ENCODE measurements at regions not wholly inside any gene's neighbourhood (a gene's known extent, or its start where the extent isn't known, plus 50 kb on each side); places are given as distances from the start of the nearest gene placed in this dataset.
"Not testable (repeated sequence)": the region's sequence is repeated elsewhere in the genome, so short reads cannot be mapped to it uniquely, and the experiment has no call there.

DNA sequence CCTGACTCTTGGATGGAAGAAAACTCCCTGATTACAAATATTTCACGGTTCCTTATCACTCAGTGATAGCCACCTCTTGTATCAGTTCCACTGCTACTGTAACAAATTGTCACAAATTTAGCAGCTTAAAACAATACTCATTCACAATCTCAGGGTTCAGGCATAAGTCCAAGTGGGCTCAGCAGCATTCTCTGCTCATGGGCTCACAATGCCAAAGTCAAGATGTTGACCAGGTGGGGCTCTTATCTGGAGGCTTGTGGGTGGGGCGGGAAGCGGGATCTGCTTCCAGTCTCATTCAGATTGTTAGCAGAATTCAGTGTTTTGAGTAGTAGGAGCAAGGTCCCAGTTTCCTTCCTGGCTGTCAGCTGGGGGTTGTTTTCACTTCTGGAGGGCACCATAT is 137.3 kb upstream of the FAM78B start:
- no peaks in the 10 kb centered on the region for H3K36me3 ChIP-seq (ENCODE audit: control insufficient read depth, insufficient read depth, low read length)
- no peak overlapping the region for H3K27ac ChIP-seq (ENCODE audit: low read length)
- no peak overlapping the region for H3K4me3 ChIP-seq (ENCODE audit: low read length)
- WGBS (ENCODE audit: insufficient coverage), result no CpG with 5 or more reads among the region's 3 CpGs
- no peak for DNase-seq
- H3K27me3 ChIP-seq (ENCODE audit: control insufficient read depth, insufficient read depth, low read length), result no peaks in the 10 kb centered on the region
- H3K4me1 ChIP-seq (ENCODE audit: control insufficient read depth, insufficient read depth, low read length), result peaks cover 2% of the 10 kb centered on the region
- H3K9me3 ChIP-seq (replicated peaks; ENCODE audit: control insufficient read depth, low read depth, low read length), result no peaks in the 10 kb centered on the region

DNA sequence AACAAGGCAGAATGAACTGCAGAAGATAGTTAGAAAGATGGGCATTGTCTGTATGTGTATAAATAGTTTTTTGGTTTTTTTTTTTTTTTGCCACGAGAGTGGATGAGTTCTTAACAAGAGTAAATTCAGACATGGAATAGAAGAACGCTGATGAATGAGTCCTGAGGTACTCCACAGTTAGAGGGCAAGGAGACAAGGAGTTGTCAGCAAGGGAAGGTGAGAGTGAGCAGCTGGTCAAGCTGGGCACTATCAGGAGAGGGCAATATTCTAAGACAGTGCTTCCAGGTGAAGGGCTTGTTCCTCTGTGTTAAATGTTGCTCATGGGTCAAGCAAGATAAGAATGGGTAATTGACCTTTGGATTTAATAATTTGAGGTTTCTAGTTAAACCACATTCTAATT is 138.6 kb upstream of the FAM78B start:
- no peak for DNase-seq
- no peaks in the 10 kb centered on the region for H3K36me3 ChIP-seq (ENCODE audit: control insufficient read depth, insufficient read depth, low read length)
- H3K9me3 ChIP-seq (replicated peaks; ENCODE audit: control insufficient read depth, low read depth, low read length), result no peaks in the 10 kb centered on the region
- H3K4me1 ChIP-seq (ENCODE audit: control insufficient read depth, insufficient read depth, low read length), result peaks cover 2% of the 10 kb centered on the region
- no peaks in the 10 kb centered on the region for H3K27me3 ChIP-seq (ENCODE audit: control insufficient read depth, insufficient read depth, low read length)
- 78% methylated on average over 1 of the region's 2 CpGs for WGBS (ENCODE audit: insufficient coverage)
- H3K27ac ChIP-seq (ENCODE audit: low read length), result no peak overlapping the region
- H3K4me3 ChIP-seq (ENCODE audit: low read length), result no peak overlapping the region

DNA sequence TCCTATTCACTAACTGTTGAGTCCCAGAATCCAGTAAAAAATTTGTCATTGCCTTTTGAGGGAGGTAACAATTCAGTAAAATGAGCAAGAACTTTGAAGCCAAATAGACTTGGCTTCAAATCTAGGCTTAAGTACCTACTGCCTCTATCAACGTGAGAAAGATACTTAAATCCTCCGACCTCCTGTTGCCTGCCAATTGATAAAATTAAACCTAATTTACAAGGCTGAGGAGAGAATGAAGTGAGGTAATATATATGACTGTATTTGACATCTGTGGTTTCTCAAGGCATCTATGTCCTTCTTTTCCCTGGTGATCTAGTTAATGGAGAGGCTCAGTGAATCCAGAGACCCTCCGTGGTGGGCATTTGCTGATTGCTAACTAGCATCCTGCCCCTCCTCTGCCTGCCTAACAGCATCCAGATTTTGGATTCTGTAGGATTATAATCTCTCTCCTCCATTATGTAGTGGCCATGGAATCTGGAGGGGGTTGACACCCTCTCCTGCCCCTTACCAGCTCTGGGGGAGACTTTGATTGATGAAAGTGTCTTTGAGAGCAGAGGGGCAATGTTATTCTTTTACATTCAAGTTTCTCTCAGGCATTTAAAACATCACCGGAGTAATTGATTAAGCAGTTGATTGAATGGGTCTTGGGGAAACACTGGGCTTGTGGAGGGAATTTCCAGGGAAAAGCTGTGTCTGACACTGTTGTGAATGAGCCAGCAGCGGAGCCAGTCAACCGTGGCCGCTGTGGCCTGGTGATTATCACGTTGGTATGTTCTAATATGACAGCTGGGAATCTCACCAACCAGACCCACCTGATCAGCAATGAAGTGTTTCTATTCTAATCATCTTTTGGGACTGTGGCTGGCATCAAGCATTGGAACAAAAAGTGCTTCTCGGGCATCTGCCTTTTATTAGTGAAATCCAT is 140.7 kb upstream of the FAM78B start:
- H3K4me3 ChIP-seq (ENCODE audit: low read length), result no peak overlapping the region
- peaks cover 2% of the 10 kb centered on the region for H3K4me1 ChIP-seq (ENCODE audit: control insufficient read depth, insufficient read depth, low read length)
- no peaks in the 10 kb centered on the region for H3K27me3 ChIP-seq (ENCODE audit: control insufficient read depth, insufficient read depth, low read length)
- DNase-seq, result no peak
- no peaks in the 10 kb centered on the region for H3K36me3 ChIP-seq (ENCODE audit: control insufficient read depth, insufficient read depth, low read length)
- H3K27ac ChIP-seq (ENCODE audit: low read length), result no peak overlapping the region
- no peaks in the 10 kb centered on the region for H3K9me3 ChIP-seq (replicated peaks; ENCODE audit: control insufficient read depth, low read depth, low read length)
- WGBS (ENCODE audit: insufficient coverage), result 71% methylated on average over 5 of the region's 9 CpGs

DNA sequence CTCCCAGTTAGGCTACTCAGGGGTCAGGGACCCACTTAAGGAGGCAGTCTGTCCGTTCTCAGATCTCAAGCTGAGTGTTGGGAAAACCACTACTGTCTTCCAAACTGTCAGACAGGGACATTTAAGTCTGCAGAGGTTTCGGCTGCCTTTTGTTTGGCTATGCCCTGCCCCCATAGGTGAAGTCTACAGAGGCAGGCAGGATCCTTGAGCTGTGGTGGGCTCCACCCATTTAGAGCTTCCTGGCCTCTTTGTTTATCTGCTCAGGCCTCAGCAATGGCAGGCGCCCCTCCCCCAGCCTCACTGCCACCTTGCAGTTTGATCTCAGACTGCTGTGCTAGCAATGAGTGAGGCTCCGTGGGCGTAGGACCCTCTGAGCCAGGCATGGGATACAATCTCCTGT is 149.5 kb upstream of the FAM78B start:
- not testable (repeated sequence) for H3K36me3 ChIP-seq (ENCODE audit: control insufficient read depth, insufficient read depth, low read length); H3K27me3 ChIP-seq (ENCODE audit: control insufficient read depth, insufficient read depth, low read length); H3K4me1 ChIP-seq (ENCODE audit: control insufficient read depth, insufficient read depth, low read length); H3K9me3 ChIP-seq (replicated peaks; ENCODE audit: control insufficient read depth, low read depth, low read length); H3K4me3 ChIP-seq (ENCODE audit: low read length); DNase-seq; H3K27ac ChIP-seq (ENCODE audit: low read length)
- WGBS (ENCODE audit: insufficient coverage), result 100% methylated on average over 1 of the region's 5 CpGs

DNA sequence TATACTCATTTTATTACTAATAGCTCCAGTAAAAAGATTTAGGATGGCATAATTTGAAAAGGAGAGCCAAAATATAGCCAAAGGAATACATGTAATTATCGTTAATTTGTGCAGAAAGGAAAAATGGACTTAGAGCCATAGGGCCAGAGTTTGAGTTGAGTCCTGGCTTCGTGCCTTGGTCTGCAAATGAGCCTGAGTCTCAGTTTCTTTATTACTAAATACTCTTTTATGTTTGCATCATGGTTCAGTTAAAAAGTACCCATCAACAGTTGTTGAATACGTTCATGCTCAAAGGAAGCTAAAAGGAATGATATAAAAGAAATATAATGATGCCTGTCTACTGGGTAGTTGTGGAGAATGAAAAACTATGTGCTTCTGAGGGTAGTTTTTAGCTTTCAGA is 155.7 kb upstream of the FAM78B start:
- Histone ChIP-seq H3K9me3 (replicated peaks; ENCODE audit: control insufficient read depth, low read depth, low read length) (no peaks in the 10 kb centered on the region), H3K4me1 (ENCODE audit: control insufficient read depth, insufficient read depth, low read length) (no peaks in the 10 kb centered on the region), H3K4me3 (ENCODE audit: low read length) (no peak overlapping the region), H3K27me3 (ENCODE audit: control insufficient read depth, insufficient read depth, low read length) (no peaks in the 10 kb centered on the region), H3K27ac (ENCODE audit: low read length) (no peak overlapping the region), H3K36me3 (ENCODE audit: control insufficient read depth, insufficient read depth, low read length) (no peaks in the 10 kb centered on the region)
- WGBS (ENCODE audit: insufficient coverage), result no CpG with 5 or more reads among the region's 3 CpGs
- DNase-seq, result no peak

DNA sequence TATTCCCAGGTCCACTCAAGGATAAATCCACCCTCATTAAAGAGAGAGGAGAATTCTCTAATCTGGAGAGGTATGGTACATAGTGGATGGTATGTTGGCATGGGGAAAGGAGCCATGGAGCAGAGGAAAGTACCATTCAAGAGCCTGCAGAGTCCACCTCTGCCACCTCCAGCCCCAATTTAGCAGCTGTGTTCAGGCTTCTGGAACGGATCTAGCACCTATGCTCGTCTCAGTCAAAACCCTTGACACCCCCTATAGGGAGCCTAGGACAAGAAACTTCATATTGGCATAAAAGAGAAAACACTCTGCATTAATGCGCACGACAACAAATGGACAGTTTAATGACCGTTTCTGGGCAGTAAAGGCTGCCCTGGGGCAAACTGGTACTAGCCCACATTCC is 161.1 kb upstream of the FAM78B start:
- Histone ChIP-seq H3K9me3 (replicated peaks; ENCODE audit: control insufficient read depth, low read depth, low read length) (no peaks in the 10 kb centered on the region), H3K4me3 (ENCODE audit: low read length) (no peak overlapping the region), H3K27ac (ENCODE audit: low read length) (no peak overlapping the region), H3K36me3 (ENCODE audit: control insufficient read depth, insufficient read depth, low read length) (no peaks in the 10 kb centered on the region), H3K27me3 (ENCODE audit: control insufficient read depth, insufficient read depth, low read length) (no peaks in the 10 kb centered on the region), H3K4me1 (ENCODE audit: control insufficient read depth, insufficient read depth, low read length) (no peaks in the 10 kb centered on the region)
- WGBS (ENCODE audit: insufficient coverage), result 74% methylated on average over 3 of the region's 5 CpGs
- DNase-seq, result no peak

DNA sequence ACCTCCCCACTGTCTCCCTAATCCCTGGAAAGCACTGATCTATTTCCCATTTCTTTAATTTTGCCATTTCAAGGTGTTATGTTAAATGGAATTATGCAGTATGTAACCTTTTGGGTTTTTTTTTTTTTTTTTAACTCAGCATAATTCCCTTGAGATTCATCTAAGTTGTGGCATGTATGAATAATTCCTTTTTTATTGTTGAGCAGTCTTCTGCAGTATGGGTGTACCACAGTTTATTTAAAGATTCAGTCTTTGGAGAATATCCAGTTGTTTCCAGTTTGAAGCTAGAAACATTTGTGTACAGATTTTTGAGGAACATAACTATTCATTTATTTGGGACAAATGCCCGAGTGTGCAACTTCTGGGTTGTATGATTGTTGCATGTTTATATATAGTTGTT is 162.2 kb upstream of the FAM78B start:
- H3K27ac ChIP-seq (ENCODE audit: low read length), result no peak overlapping the region
- no peaks in the 10 kb centered on the region for H3K4me1 ChIP-seq (ENCODE audit: control insufficient read depth, insufficient read depth, low read length)
- no peaks in the 10 kb centered on the region for H3K36me3 ChIP-seq (ENCODE audit: control insufficient read depth, insufficient read depth, low read length)
- H3K9me3 ChIP-seq (replicated peaks; ENCODE audit: control insufficient read depth, low read depth, low read length), result no peaks in the 10 kb centered on the region
- no CpG with 5 or more reads among the region's 1 CpG for WGBS (ENCODE audit: insufficient coverage)
- H3K4me3 ChIP-seq (ENCODE audit: low read length), result no peak overlapping the region
- DNase-seq, result no peak
- H3K27me3 ChIP-seq (ENCODE audit: control insufficient read depth, insufficient read depth, low read length), result no peaks in the 10 kb centered on the region

DNA sequence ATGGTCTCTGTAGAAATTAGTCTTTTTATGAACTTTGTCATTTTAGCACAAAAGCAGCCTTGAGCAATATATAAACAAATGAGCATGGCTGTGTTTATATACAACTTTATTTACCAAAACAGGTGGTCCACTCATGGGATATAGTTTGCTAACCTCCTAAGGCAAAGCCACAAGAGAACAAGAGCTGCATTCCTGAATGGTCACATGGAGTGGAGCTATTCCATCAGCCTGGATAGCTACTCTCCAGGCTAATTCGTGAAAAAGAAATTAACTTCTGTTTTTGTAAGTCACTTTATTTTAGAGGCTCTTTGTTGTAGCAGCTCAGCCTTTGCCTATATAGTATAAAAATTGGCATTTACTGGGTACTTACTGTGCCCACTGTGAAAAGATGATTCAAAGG is 163.3 kb upstream of the FAM78B start:
- no peaks in the 10 kb centered on the region for H3K27me3 ChIP-seq (ENCODE audit: control insufficient read depth, insufficient read depth, low read length)
- no peaks in the 10 kb centered on the region for H3K36me3 ChIP-seq (ENCODE audit: control insufficient read depth, insufficient read depth, low read length)
- H3K27ac ChIP-seq (ENCODE audit: low read length), result no peak overlapping the region
- WGBS (ENCODE audit: insufficient coverage), result no CpG with 5 or more reads among the region's 1 CpG
- H3K4me1 ChIP-seq (ENCODE audit: control insufficient read depth, insufficient read depth, low read length), result no peaks in the 10 kb centered on the region
- H3K4me3 ChIP-seq (ENCODE audit: low read length), result no peak overlapping the region
- no peaks in the 10 kb centered on the region for H3K9me3 ChIP-seq (replicated peaks; ENCODE audit: control insufficient read depth, low read depth, low read length)
- no peak for DNase-seq

DNA sequence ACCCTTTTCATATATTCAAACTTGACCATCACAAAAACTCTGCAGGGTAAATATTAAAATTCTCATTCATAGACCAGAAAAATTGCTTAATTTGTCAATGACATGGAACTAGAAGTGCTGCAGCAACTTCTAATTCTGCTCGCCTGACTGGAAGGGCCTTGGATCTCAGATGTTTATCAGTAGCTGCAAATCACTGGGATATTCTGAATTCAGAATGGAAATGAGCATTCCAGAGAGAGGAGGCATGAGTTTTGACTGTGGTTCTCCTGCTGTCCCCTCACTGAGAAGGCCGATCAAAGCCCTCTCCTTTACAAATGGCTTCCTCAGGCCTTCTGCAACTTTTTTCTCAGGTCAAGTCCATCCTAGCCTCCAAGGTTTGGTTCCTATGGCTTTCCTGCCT is 171.3 kb upstream of the FAM78B start:
- no peaks in the 10 kb centered on the region for H3K9me3 ChIP-seq (replicated peaks; ENCODE audit: control insufficient read depth, low read depth, low read length)
- 81% methylated on average over 2 of the region's 2 CpGs for WGBS (ENCODE audit: insufficient coverage)
- no peak overlapping the region for H3K4me3 ChIP-seq (ENCODE audit: low read length)
- H3K36me3 ChIP-seq (ENCODE audit: control insufficient read depth, insufficient read depth, low read length), result no peaks in the 10 kb centered on the region
- H3K4me1 ChIP-seq (ENCODE audit: control insufficient read depth, insufficient read depth, low read length), result no peaks in the 10 kb centered on the region
- H3K27me3 ChIP-seq (ENCODE audit: control insufficient read depth, insufficient read depth, low read length), result no peaks in the 10 kb centered on the region
- no peak overlapping the region for H3K27ac ChIP-seq (ENCODE audit: low read length)
- DNase-seq, result no peak

DNA sequence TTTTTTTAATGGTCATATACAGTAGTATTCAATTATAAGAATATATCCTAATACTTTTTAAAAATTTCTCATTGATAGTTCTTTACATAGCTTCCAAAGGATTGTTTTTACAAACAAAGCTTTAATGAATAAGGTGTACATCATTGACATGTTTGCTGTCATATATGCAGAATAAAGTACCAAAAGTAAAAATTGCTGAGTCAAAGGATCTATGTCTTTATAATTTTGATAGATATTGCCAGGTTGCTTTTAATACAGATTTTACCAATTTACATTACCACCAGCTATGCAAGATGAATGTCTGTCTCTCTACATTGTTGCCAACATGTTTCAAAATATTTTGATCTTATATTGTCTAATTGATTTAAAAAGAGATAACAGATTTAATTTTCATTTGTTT is 173.9 kb upstream of the FAM78B start:
- Histone ChIP-seq H3K36me3 (ENCODE audit: control insufficient read depth, insufficient read depth, low read length) (no peaks in the 10 kb centered on the region), H3K27ac (ENCODE audit: low read length) (no peak overlapping the region), H3K4me3 (ENCODE audit: low read length) (no peak overlapping the region), H3K27me3 (ENCODE audit: control insufficient read depth, insufficient read depth, low read length) (no peaks in the 10 kb centered on the region), H3K9me3 (replicated peaks; ENCODE audit: control insufficient read depth, low read depth, low read length) (no peaks in the 10 kb centered on the region), H3K4me1 (ENCODE audit: control insufficient read depth, insufficient read depth, low read length) (no peaks in the 10 kb centered on the region)
- DNase-seq, result no peak

DNA sequence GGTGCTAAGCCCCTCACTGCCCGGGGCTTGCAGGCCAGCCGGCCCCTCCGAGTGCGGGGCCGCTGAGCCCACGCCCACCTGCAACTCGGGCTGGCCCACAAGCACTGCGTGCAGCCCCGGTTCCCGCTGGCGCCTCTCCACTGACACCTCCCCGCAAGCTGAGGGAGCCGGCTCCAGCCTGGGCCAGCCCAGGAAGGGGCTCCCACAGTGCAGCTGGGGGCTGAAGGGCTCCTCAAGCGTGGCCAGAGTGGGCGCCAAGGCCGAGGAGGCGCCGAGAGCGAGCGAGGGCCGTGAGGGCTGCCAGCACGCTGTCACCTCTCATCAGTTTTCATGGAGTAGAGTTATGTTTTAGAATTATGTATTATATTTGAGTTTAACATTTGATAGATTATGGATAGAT is 176.5 kb upstream of the FAM78B start:
- H3K36me3 ChIP-seq (ENCODE audit: control insufficient read depth, insufficient read depth, low read length), result no peaks in the 10 kb centered on the region
- H3K4me3 ChIP-seq (ENCODE audit: low read length), result no peak overlapping the region
- H3K4me1 ChIP-seq (ENCODE audit: control insufficient read depth, insufficient read depth, low read length), result no peaks in the 10 kb centered on the region
- no peak for DNase-seq
- H3K9me3 ChIP-seq (replicated peaks; ENCODE audit: control insufficient read depth, low read depth, low read length), result no peaks in the 10 kb centered on the region
- 96% methylated on average over 20 of the region's 22 CpGs for WGBS (ENCODE audit: insufficient coverage)
- no peak overlapping the region for H3K27ac ChIP-seq (ENCODE audit: low read length)
- H3K27me3 ChIP-seq (ENCODE audit: control insufficient read depth, insufficient read depth, low read length), result no peaks in the 10 kb centered on the region

Data from muscle of leg (tissue), 3 donors.